GM12875 (cell line): ENCODE measurements at regions not wholly inside any gene's neighbourhood (a gene's known extent, or its start where the extent isn't known, plus 50 kb on each side); places are given as distances from the start of the nearest gene placed in this dataset.

Experiments used
- H3K4me3 ChIP-seq: one replicate; pipeline ENCODE4 v1.5.1; 2011; ENCODE audit warnings: low read depth, low read length, control low read depth
- CTCF ChIP-seq: IDR thresholded peaks from 2 replicates; pipeline ENCODE4 v1.5.1; 2011; ENCODE audit warnings: low read depth, mild to moderate bottlenecking, control low read depth, inconsistent platforms, low read length, moderate library complexity, borderline replicate concordance; ENCODE audit not compliant: insufficient read depth

- no peak overlapping the region for H3K4me3 ChIP-seq
- TF ChIP-seq CTCF = no peak
Measured at GRCh38 chr10:7492660-7493046, 81.8 kb upstream of the SFMBT2 start.

- TF ChIP-seq CTCF = no peak
- no peak overlapping the region for H3K4me3 ChIP-seq
Measured at GRCh38 chr10:7491949-7492659, 81.3 kb upstream of the SFMBT2 start.

- no peak overlapping the region for H3K4me3 ChIP-seq
- no peak for TF ChIP-seq CTCF
Measured at GRCh38 chr10:7491230-7491629, 80.4 kb upstream of the SFMBT2 start.

- TF ChIP-seq CTCF = no peak
- H3K4me3 ChIP-seq = no peak overlapping the region
Measured at GRCh38 chr10:7488418-7488829, 77.6 kb upstream of the SFMBT2 start.

- H3K4me3 ChIP-seq = no peak overlapping the region
- no peak for TF ChIP-seq CTCF
Measured at GRCh38 chr10:7487528-7487927, 76.7 kb upstream of the SFMBT2 start.

GRCh38 chr10:7486528-7486927, 75.7 kb upstream of the SFMBT2 start:
- TF ChIP-seq CTCF = no peak
- H3K4me3 ChIP-seq = no peak overlapping the region

- no peak for TF ChIP-seq CTCF
Measured at GRCh38 chr10:7485799-7486198, 75.0 kb upstream of the SFMBT2 start.

More at GRCh38 chr10:7485799-7486198, 75.0 kb upstream of the SFMBT2 start:
- no peak overlapping the region for H3K4me3 ChIP-seq
